GM18873 (cell line): ENCODE measurements at regions not wholly inside any gene's neighbourhood (a gene's known extent, or its start where the extent isn't known, plus 50 kb on each side); places are given as distances from the start of the nearest gene placed in this dataset.
"Not testable (repeated sequence)": the region's sequence is repeated elsewhere in the genome, so short reads cannot be mapped to it uniquely, and the experiment has no call there.

ENCODE experiments used
- ATAC-seq: cut with Tn5 transposase; IDR thresholded peaks from one replicate; pipeline ENCODE4 v1.9.1; 2021; ENCODE audit warnings: mild to moderate bottlenecking, moderate library complexity, moderate number of reproducible peaks; ENCODE audit not compliant: unreplicated experiment, low FRiP score

GRCh38 chr17:34038786-34039185 is 216.3 kb upstream of the CCL2 start:
- not testable (repeated sequence) for ATAC-seq

DNA sequence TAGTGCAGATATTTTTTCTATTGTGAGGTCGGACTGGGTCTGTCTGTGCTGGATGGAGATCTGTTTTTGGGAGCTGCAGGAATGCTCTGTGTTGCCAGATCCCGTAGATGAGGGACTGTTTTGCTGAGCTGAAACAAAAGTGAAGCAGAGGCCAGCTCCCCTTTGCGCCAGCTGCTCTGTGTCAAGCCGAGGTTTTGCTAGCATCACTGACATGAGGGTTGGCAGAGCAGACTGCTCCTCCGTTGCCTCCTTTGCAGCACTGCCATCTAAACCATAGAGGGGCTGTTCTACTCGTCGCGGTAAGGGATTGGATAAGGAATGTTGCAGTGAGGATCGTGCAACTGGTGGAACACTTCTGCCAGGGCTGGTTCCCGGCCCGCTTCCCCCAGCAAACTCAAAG is 215.9 kb upstream of the CCL2 start:
- not testable (repeated sequence) for ATAC-seq

- ATAC-seq: not testable (repeated sequence)
Observed at GRCh38 chr17:34039759-34040555, 215.1 kb upstream of the CCL2 start.

- no peak for ATAC-seq
Observed at GRCh38 chr17:34045990-34046389, 209.1 kb upstream of the CCL2 start.

DNA sequence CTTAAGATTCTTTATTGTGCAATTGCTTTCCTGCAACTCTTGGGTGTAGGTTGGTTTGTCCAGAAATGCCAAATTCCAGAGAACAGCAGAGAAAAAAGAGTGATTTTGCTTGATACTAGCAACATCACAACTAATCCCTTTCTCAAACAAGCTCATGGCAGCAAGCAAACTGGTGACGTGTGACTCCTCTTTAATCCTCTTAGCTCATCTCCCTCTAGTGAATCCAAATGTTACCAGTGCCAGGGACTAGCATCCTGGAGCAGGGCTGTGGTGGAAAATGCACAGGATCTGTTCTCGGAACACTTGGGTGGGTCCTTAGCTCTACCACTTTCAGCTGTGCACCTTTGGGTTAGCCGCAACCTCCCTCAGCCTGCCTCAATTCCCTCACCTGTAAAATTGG is 204.0 kb upstream of the CCL2 start:
- ATAC-seq: no peak

GRCh38 chr17:34054495-34054894 is 200.6 kb upstream of the CCL2 start:
- ATAC-seq: no peak

- no peak for ATAC-seq
Observed at GRCh38 chr17:34055606-34056005, 199.5 kb upstream of the CCL2 start.

DNA sequence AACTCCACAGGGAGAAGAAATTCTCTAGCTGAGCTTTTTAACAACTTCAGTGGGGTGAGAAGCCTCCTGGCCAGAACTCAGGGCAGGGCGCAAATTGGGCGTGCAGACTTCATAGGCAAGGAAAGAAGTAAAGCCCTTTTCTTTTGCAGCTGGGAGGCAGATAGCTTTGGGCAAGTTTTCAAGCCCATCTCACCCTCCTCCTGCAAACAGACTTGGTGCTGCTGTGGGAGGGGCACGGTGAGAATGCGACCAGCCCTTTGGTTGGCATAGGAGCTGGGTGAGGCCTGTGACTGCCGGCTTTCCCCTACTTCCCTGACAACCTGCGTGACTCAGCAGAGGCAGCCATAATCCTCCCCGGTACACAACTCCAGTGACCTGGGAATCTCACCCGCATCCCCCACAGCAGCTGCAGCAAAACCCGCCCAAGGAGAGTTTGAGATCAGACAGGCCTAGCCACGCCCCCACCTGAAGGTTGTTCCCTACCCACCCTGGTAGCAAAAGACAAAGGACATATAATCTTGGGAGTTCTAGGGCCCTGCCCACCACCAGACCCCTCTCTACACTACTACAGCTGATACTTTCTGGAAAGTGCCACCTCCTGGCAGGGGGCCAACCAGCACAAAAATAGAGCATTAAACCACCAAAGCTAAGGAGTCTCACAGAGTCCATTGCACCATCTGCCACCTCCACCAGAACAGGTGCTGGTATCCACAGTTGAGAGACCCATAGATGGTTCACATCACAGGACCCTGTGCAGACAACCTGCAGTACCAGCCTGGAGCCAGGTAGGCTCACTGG is 195.5 kb upstream of the CCL2 start:
- ATAC-seq: no peak

DNA sequence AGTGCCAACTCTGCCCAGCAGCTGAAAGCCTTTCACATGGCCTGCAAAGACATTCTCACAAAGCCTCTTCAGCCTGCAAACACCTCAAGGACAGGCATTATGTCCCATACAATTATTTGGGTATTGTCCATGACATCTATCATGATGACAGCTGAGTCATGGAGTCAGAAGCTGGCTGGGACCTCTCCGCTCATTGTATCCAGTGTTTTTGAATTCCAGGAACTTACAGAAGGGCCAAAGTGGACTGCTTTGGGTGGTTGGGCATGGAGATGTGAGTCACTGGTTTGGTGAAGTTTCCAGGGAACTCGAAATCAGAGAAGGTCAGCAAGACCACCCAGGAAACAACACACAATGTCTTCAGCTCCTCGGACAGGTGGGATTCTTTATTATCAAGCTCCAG is 188.6 kb upstream of the CCL2 start:
- ATAC-seq: no peak

DNA sequence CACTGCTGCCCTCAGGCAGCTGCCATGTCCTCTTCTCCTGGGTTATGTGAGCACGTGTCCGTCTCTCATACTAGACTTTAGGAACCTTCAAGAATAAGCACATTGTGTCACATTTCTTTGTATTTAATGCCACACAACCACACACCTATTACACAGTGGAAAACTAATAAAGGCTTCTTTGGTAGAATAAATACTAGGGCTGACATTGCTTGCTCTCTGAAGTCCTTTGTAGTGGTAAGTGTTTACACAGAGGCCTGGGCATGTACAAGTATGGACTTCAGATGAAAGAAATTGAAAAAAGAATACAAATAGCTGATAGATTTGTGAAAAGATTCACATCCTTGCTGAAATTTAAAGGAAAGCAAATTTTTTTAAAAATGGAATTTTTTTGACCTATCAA is 188.1 kb upstream of the CCL2 start:
- no peak for ATAC-seq

DNA sequence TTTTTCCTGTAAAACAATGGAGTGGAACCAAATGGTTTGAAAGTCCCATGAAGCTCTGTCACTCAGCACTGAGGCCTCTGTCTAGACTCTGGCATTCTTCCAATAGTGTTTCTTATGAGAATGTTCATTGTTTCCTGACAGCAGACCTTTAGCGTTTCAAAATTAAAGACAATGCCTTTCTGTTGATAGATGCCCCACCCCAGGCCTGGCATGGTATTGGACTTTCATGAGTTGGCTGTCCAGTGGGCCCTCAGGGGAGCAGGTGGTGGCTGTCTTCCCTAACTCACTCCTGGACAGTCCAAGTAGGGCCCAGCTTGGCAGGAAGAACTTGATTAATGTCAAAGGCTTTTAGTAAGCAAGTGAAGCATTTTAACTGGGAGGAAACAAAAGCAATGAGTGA is 186.5 kb upstream of the CCL2 start:
- no peak for ATAC-seq

DNA sequence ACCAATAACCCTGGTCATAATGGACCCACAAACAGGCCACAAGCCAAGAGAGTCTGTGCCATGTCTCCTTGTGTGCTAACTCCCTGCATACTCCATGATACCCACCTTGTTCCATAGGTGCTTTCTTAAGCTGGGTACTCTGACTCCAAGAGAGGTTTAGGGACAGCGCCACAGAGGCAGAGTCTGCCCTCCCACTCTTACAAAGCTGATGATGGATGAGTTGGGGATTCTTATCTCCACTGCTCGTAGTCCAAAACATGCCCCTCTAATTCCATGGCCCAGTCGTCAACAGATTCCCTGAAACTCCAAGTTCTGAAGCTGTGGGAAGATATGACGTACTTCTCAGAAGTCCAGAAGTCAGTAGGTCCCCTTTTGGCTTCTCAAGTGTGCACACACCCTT is 184.4 kb upstream of the CCL2 start:
- no peak for ATAC-seq

DNA sequence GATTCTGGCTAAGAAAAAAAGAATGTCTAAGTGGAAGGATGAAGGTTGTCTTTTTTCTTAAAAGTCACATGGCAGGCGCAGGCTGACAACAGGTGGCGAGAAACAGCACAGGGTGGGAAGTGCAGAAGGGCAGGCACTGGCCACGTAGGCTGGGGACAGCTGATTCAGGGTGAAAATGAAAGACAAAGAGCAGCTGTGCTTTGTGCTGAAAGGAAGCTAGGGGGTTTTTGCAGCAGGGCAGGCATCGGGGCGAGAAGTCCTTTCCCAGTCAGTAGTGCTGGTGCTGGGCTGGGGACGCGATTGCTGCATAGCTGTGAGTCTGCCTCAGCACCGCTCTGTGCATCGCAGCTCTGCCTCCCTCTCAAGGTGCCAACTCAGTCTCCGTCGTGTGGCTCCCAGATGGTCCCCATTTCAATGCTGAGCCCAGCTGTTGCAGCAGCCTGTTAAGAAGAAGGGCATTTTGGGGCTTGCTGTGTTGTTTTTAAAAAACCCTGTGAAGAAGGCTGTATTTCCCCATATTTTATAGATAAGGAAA is 183.1 kb upstream of the CCL2 start:
- no peak for ATAC-seq

DNA sequence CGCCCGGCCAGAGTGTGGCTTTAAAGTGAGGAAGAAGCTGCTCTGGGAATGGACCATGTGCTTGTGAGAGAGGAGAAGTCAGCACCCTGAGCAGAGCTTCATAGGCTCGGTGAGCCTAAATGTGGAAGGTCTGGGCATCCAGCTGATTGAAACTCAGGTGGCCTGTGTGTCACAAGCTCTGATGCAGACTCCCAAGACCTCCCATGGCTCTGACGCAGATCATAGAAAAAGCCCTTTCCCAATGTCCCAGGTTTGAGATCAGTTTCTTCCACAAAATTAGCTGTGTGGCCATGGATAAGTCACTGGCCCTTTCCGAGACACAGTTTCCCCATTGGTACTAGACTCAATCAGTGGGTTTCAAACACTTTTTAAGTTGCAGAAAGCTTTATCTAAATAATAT is 180.0 kb upstream of the CCL2 start:
- no peak for ATAC-seq

DNA sequence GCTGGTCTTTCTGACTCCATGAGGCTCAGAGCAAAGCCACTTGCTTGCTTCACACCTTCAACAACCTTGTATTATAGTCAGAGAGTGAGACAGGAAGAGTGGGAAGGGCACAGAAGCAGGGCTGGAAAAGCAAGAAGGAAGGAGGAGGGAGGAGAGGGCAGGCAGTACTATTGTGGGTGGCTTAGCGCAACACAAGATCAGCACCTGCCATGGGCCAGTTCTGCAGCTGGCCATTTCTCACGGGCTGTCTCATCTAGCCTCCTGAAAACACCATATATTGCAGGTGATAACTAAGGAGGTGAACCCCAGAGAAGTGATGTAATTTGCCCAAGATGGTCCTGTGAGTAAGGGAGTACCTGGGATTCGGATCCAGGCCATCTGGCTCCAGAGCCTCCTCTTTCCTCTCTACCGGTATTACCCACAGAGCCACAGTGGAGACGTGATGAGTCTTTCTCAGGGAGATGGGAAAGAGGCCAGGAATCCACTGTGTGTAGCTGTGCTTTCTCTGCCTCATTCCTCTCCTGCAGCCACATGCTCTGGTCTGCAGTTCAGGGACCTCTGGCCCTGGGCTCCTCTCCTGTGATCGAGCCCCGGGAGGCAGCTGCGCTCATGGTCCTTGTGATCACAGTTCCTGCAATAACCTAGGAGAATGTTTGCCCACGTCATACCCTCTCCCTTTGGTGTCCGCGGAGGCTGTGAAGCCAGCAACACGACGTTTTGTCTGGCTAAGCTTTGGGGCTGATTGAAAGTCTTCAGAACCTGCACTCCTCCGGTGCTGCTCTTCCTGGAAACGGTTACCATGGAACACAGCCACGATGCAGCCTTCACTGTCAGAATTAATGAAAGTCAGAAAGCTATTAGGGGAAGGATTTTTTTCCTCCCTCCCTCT is 178.1 kb upstream of the CCL2 start:
- ATAC-seq: no peak

- no peak for ATAC-seq
Observed at GRCh38 chr17:34081269-34081668, 173.8 kb upstream of the CCL2 start.

- no peak for ATAC-seq
Observed at GRCh38 chr17:34082404-34082803, 172.7 kb upstream of the CCL2 start.

- ATAC-seq: not testable (repeated sequence)
Observed at GRCh38 chr17:34089042-34089441, 166.0 kb upstream of the CCL2 start.

DNA sequence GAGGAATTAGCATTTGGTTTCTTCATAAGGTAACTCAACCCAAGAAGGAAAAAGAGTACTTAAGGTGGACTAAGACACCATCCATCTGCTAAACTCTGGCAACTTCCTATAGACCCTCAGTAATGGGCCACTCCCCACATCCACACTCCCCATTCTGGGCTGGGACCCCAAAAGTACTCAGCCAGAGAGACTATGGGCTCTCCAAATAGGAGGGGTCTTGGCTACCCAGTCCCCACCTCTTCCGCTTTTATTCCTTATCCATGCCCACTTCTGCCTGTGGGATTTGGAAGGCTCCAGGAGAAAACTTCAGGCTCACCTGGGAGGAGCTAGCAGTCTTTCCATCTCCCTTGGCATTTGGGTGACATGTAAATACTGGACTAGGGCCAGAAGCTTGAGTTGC is 164.5 kb upstream of the CCL2 start:
- no peak for ATAC-seq

GRCh38 chr17:34091975-34092374 is 163.1 kb upstream of the CCL2 start:
- no peak for ATAC-seq

DNA sequence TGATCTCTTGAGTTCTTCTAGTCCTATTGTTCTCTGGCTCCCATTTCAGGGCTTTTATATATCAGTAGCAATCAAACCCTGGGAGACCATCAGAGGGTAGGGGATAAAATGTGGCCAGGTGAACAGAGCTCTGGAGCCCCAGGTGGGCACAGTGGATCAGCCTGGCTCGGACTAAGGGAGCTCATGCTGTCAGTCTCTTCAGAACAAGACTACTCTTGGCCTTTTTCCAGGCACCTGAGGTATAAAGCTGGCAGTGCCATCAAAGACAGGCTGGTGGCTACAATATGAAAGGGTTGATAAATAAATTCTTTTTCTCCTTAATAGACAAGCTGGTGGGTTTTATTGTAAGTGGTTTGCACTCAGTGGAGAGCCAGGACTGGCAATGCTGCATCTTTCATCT is 160.0 kb upstream of the CCL2 start:
- ATAC-seq: no peak
